Neutrophil (primary cell): ENCODE measurements at regions not wholly inside any gene's neighbourhood (a gene's known extent, or its start where the extent isn't known, plus 50 kb on each side); places are given as distances from the start of the nearest gene placed in this dataset.

Experiments
- H3K27ac ChIP-seq: fragments of 200-600 bp; sonication (generic); 2 replicates; pipeline ENCODE4 v1.5.1; 2016; ENCODE audit warnings: mild to moderate bottlenecking, moderate library complexity
- H3K27me3 ChIP-seq: fragments of 200-600 bp; sonication (generic); 2 replicates; pipeline ENCODE4 v1.6.0; 2016; ENCODE audit warnings: mild to moderate bottlenecking
- H3K36me3 ChIP-seq: fragments of 200-600 bp; sonication (generic); 2 replicates; pipeline ENCODE4 v1.5.1; 2017
- H3K4me1 ChIP-seq, 2 experiments: fragments of 200-600 bp in 1 of 2; sonication (generic) in 1 of 2; 1 replicate in 1 of 2; 2 replicates in 1 of 2; pipeline versions ENCODE4 v1.5.1 to v1.6.1; 2013 to 2016; ENCODE audit warnings: low read depth in 1 of 2, low read length in 1 of 2, mild to moderate bottlenecking in 1 of 2, moderate library complexity in 1 of 2; ENCODE audit not compliant: control insufficient read depth in 1 of 2, insufficient read depth in 1 of 2
- H3K4me3 ChIP-seq, 2 experiments: fragments of 200-600 bp in 1 of 2; sonication (generic) in 1 of 2; 1 replicate in 1 of 2; 2 replicates in 1 of 2; pipeline ENCODE4 v1.5.1; 2013 to 2016; ENCODE audit warnings: low read depth in 1 of 2, low read length in 1 of 2, mild to moderate bottlenecking in 1 of 2, moderate library complexity in 1 of 2
- H3K9me3 ChIP-seq: fragments of 200-600 bp; sonication (generic); 2 replicates; pipeline ENCODE4 v1.5.1; 2016
- TF ChIP-seq, protein P1 (sequence below): fragments of 200-600 bp; sonication (generic); IDR thresholded peaks from 2 replicates; pipeline ENCODE4 v1.5.1; 2016; ENCODE audit warnings: antibody characterized with exemption

DNA sequence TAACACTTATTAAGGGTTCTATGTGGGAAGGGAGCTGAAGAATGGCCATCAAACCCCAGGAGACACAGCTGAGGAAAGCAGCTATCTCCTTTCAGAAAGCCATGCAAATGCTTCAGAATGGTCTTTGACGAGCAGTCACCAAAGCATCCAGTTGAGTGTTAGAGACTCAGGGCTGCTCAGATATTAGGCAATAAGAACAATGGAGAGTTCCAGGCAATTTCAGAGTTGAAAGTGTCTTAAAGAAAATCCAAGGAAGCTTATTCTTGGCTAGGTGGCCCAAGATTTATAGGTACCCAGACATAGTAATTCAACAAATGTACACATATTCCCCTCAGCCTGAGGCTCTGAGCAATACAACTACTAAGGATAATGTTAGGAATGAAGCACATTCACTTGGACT lies 180.1 kb upstream of the SOX4 start:
- H3K27me3 ChIP-seq: no peaks in the 10 kb centered on the region
- H3K4me3 ChIP-seq: no peak overlapping the region
- TF ChIP-seq, protein P1, sequence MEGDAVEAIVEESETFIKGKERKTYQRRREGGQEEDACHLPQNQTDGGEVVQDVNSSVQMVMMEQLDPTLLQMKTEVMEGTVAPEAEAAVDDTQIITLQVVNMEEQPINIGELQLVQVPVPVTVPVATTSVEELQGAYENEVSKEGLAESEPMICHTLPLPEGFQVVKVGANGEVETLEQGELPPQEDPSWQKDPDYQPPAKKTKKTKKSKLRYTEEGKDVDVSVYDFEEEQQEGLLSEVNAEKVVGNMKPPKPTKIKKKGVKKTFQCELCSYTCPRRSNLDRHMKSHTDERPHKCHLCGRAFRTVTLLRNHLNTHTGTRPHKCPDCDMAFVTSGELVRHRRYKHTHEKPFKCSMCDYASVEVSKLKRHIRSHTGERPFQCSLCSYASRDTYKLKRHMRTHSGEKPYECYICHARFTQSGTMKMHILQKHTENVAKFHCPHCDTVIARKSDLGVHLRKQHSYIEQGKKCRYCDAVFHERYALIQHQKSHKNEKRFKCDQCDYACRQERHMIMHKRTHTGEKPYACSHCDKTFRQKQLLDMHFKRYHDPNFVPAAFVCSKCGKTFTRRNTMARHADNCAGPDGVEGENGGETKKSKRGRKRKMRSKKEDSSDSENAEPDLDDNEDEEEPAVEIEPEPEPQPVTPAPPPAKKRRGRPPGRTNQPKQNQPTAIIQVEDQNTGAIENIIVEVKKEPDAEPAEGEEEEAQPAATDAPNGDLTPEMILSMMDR: no peak
- no peaks in the 10 kb centered on the region for H3K4me1 ChIP-seq
- H3K9me3 ChIP-seq: no peaks in the 10 kb centered on the region
- no peaks in the 10 kb centered on the region for H3K36me3 ChIP-seq
- no peak overlapping the region for H3K27ac ChIP-seq

DNA sequence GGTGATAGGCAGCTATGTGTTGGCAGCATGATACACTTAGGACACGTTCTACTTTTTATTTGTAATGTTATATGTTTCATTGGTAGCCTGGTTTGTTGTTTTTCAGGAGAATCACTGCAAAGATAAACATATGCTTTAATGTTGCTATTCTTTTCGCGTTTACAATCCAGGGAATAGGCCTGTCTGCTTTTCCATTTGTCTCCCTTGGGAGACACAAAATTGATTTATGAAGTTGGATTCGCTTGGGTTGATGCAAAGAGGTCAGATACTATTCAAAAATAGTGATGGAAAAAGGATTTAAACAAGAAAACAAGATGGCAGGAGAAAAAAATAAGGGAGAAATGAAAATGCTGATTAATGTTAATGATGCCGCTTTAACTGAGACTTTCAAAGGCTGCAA lies 179.5 kb upstream of the SOX4 start:
- Histone ChIP-seq H3K9me3 (no peaks in the 10 kb centered on the region), H3K4me1 (no peaks in the 10 kb centered on the region), H3K36me3 (no peaks in the 10 kb centered on the region), H3K27me3 (no peaks in the 10 kb centered on the region), H3K4me3 (no peak overlapping the region), H3K27ac (no peak overlapping the region)
- TF ChIP-seq, protein P1: no peak

DNA sequence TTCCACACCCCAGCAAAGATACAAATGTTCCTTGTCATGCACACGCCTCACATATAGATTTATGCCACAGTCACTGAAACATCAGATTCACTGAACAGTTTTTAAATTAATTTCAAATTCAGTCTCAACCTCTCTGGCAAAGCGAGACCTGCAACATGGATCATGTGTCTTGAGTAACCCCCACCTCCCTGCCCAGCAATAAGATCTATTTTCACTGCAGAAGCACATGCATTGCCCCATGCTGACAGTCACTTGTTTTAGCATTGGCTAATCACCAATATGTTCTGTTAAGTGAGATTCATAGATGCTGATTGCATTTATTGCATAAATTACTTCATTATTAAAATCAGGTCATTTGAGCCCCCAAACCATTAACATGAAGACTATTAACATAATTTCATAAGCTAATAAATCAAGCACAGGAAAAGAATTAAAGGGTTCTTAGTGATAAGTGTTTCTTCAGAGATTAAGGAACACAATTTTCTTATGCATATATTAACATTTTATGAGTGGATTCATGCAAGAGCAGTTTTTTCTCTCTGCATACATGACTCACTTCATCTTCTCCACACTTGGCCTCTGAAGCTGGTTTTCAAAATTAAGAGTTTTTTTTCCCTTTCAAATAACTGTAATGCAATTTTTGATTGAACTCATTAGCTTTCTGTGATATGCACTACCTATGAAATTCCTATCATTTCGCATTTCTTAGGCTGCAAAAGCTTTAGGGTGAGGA lies 173.2 kb upstream of the SOX4 start:
- TF ChIP-seq, protein P1: no peak
- Histone ChIP-seq H3K4me3 (no peak overlapping the region), H3K27me3 (peaks cover 5% of the 10 kb centered on the region)

DNA sequence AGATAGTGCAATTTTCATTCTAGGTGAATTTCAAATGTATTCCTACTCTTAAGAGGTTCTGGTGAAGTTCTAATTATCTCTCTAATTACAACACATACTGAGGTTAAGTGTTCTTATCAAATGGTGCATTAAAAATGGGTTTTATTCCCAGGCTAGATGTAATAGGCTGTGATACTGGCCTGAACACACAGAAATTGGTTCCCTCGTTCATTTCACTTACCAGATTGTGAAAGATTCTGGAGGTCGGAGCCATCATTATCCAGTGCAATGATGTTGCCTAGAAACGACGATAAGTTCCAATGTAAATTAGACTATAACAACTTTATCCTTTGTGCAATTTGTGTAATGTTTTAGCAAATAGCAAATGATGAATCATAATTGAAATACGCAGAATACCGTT lies 172.6 kb upstream of the SOX4 start:
- no peak overlapping the region for H3K27ac ChIP-seq
- TF ChIP-seq, protein P1: no peak
- peaks cover 5% of the 10 kb centered on the region for H3K27me3 ChIP-seq
- no peaks in the 10 kb centered on the region for H3K4me1 ChIP-seq
- no peak overlapping the region for H3K4me3 ChIP-seq
- no peaks in the 10 kb centered on the region for H3K36me3 ChIP-seq
- no peaks in the 10 kb centered on the region for H3K9me3 ChIP-seq

More for the DNA sequence above, 173.2 kb upstream of the SOX4 start:
- H3K9me3 ChIP-seq: no peaks in the 10 kb centered on the region
- H3K36me3 ChIP-seq: no peaks in the 10 kb centered on the region
- no peaks in the 10 kb centered on the region for H3K4me1 ChIP-seq
- H3K27ac ChIP-seq: no peak overlapping the region

DNA sequence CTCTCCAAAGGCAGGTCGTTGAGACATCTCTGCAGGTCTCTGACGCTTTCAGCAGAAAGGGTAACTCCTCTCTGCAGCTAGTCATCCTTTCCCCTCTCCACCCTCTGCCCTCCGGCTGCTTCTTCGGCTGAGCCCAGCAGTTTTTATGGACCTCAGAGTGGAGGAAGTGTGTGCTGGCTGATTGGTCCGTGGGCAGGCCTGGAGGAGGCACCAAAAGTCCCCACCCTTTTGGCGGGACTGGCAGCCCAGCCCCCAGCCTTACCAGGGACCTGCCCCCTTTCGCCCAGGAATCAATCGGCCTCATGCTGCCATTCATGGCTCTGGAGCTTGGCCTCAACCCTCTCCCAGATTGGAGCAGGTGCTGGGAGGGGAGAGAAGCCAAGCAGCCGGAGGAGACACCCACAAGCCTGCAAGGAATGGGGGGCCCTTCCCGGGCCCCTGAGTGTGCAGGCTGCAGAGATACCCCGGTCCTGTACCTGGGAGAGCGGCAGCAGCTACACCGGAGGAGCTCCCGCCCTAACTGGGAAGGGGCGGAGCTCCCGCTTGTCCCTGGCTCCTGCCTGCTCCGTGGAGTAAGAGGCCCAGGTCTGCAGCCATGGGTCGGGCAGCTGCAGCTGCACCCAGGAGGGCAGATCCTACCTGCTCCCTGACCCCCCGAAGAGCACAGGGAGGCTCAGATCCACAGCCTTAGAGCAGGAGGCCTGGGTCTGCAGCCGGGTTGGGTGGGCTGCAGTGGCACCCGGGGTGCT lies 170.3 kb upstream of the SOX4 start:
- Histone ChIP-seq H3K4me1 (no peaks in the 10 kb centered on the region), H3K27me3 (peaks cover 5% of the 10 kb centered on the region), H3K27ac (no peak overlapping the region), H3K9me3 (no peaks in the 10 kb centered on the region), H3K36me3 (no peaks in the 10 kb centered on the region), H3K4me3 (no peak overlapping the region)
- TF ChIP-seq, protein P1: no peak
